HG03521 (cell line): ENCODE measurements at regions not wholly inside any gene's neighbourhood (a gene's known extent, or its start where the extent isn't known, plus 50 kb on each side); places are given as distances from the start of the nearest gene placed in this dataset.

Source experiments
- ATAC-seq: cut with Tn5 transposase; IDR thresholded peaks from one replicate; pipeline ENCODE4 v1.9.1; 2021; ENCODE audit warnings: mild to moderate bottlenecking, moderate library complexity; ENCODE audit not compliant: unreplicated experiment

- no peak for ATAC-seq
Measured at GRCh38 chr2:23123686-23124085, 261.3 kb upstream of the KLHL29 start.

- no peak for ATAC-seq
Measured at GRCh38 chr2:23124214-23124750, 260.7 kb upstream of the KLHL29 start.

GRCh38 chr2:23127465-23127864, 257.5 kb upstream of the KLHL29 start:
- no peak for ATAC-seq

- ATAC-seq: no peak
Measured at GRCh38 chr2:23128684-23129292, 256.2 kb upstream of the KLHL29 start.

GRCh38 chr2:23131066-23131575, 253.9 kb upstream of the KLHL29 start:
- no peak for ATAC-seq

GRCh38 chr2:23132000-23132399, 253.0 kb upstream of the KLHL29 start:
- ATAC-seq: no peak

- no peak for ATAC-seq
Measured at GRCh38 chr2:23132823-23133595, 252.0 kb upstream of the KLHL29 start.

- ATAC-seq: no peak
Measured at GRCh38 chr2:23134726-23135125, 250.3 kb upstream of the KLHL29 start.

GRCh38 chr2:23135481-23136100, 249.4 kb upstream of the KLHL29 start:
- no peak for ATAC-seq

GRCh38 chr2:23137166-23137565, 247.8 kb upstream of the KLHL29 start:
- no peak for ATAC-seq

- ATAC-seq: no peak
Measured at GRCh38 chr2:23138701-23139100, 246.3 kb upstream of the KLHL29 start.

- ATAC-seq: no peak
Measured at GRCh38 chr2:23145460-23145859, 239.5 kb upstream of the KLHL29 start.

GRCh38 chr2:23146011-23146410, 239.0 kb upstream of the KLHL29 start:
- ATAC-seq: no peak

- no peak for ATAC-seq
Measured at GRCh38 chr2:23148342-23148741, 236.6 kb upstream of the KLHL29 start.

- no peak for ATAC-seq
Measured at GRCh38 chr2:23149777-23150176, 235.2 kb upstream of the KLHL29 start.

GRCh38 chr2:23153484-23153883, 231.5 kb upstream of the KLHL29 start:
- no peak for ATAC-seq

- no peak for ATAC-seq
Measured at GRCh38 chr2:23155022-23155421, 230.0 kb upstream of the KLHL29 start.

- no peak for ATAC-seq
Measured at GRCh38 chr2:23157812-23158211, 227.2 kb upstream of the KLHL29 start.

GRCh38 chr2:23158306-23158705, 226.7 kb upstream of the KLHL29 start:
- ATAC-seq: no peak

GRCh38 chr2:23159746-23160405, 225.1 kb upstream of the KLHL29 start:
- no peak for ATAC-seq

GRCh38 chr2:23164173-23164572, 220.8 kb upstream of the KLHL29 start:
- no peak for ATAC-seq
